H1 (cell line): ENCODE measurements at regions not wholly inside any gene's neighbourhood (a gene's known extent, or its start where the extent isn't known, plus 50 kb on each side); places are given as distances from the start of the nearest gene placed in this dataset.
"Not testable (repeated sequence)": the region's sequence is repeated elsewhere in the genome, so short reads cannot be mapped to it uniquely, and the experiment has no call there.

Source experiments
- CTCF ChIP-seq, 3 experiments: IDR thresholded peaks; 1 replicate in 2 of 3; 2 replicates in 1 of 3; pipeline versions ENCODE4 v1.5.1 to v1.6.1; 2011; ENCODE audit warnings: low read length in 3 of 3, mild to moderate bottlenecking in 3 of 3, inconsistent platforms in 2 of 3, low read depth in 1 of 3, moderate library complexity in 1 of 3; ENCODE audit not compliant: insufficient read depth in 1 of 3; ENCODE audit errors: control extremely low read depth in 1 of 3
- EP300 ChIP-seq, 2 experiments: IDR thresholded peaks; 1 replicate in 1 of 2; 2 replicates in 1 of 2; pipeline ENCODE4 v1.6.1; 2011 to 2012; ENCODE audit warnings: low read depth in 2 of 2, low read length in 2 of 2, mild to moderate bottlenecking in 2 of 2, borderline replicate concordance in 1 of 2, inconsistent platforms in 1 of 2, moderate library complexity in 1 of 2
- POLR2AphosphoS5 ChIP-seq: IDR thresholded peaks from 2 replicates; pipeline ENCODE4 v1.6.1; 2011; ENCODE audit warnings: low read depth, low read length
- SP4 ChIP-seq: IDR thresholded peaks from 2 replicates; pipeline ENCODE4 v1.6.1; 2012; ENCODE audit warnings: low read length, inconsistent platforms
- ZNF274 ChIP-seq: IDR thresholded peaks from 2 replicates; pipeline ENCODE4 v1.7.0; 2012; ENCODE audit warnings: low read length, borderline replicate concordance; ENCODE audit errors: extremely low read depth

- TF ChIP-seq ZNF274; CTCF (IDR thresholded peaks at IDR 0.05; ENCODE audit: control extremely low read depth in 1 of 3, insufficient read depth in 1 of 3, low read depth in 1 of 3, low read length in 3 of 3); SP4; EP300 (IDR thresholded peaks at IDR 0.05; ENCODE audit: borderline replicate concordance in 1 of 2, low read depth in 2 of 2, low read length in 2 of 2); POLR2AphosphoS5: not testable (repeated sequence)
These were observed 117.5 kb upstream of the FBXO28 start for GRCh38 chr1:223996376-223996775.
